IPS DF 6.9 (cell line): ENCODE measurements at regions not wholly inside any gene's neighbourhood (a gene's known extent, or its start where the extent isn't known, plus 50 kb on each side); places are given as distances from the start of the nearest gene placed in this dataset.

Experiments used
- DNase-seq: peaks from one replicate; pipeline ENCODE4 v3.0.0-alpha.2; 2013; ENCODE audit warnings: low read depth, low spot score
- H3K27ac ChIP-seq: one replicate; pipeline ENCODE4 v1.5.1; 2013; ENCODE audit warnings: low read length, control low read depth
- H3K27me3 ChIP-seq: 2 replicates; pipeline ENCODE4 v1.6.1; 2013; ENCODE audit warnings: mild to moderate bottlenecking, low read length; ENCODE audit not compliant: control insufficient read depth, insufficient read depth
- H3K36me3 ChIP-seq: 2 replicates; pipeline ENCODE4 v1.6.1; 2013; ENCODE audit warnings: low read length; ENCODE audit not compliant: control insufficient read depth, insufficient read depth
- H3K4me1 ChIP-seq: 2 replicates; pipeline ENCODE4 v1.6.1; 2013; ENCODE audit warnings: low read length; ENCODE audit not compliant: control insufficient read depth, insufficient read depth
- H3K4me3 ChIP-seq: 2 replicates; pipeline ENCODE4 v1.5.1; 2013; ENCODE audit warnings: mild to moderate bottlenecking, low read length
- H3K9me3 ChIP-seq: 2 replicates; pipeline ENCODE4 v1.6.1; 2013; ENCODE audit warnings: low read length, inconsistent platforms; ENCODE audit not compliant: control insufficient read depth, insufficient read depth
- WGBS: extraction: QIAGEN DNeasy Blood & Tissue Kit; methylation state at CpG from one replicate; pipeline ENCODE4 v1.1.7; 2013; ENCODE audit warnings: mixed read lengths, missing lambda C conversion rate; ENCODE audit not compliant: insufficient read length, insufficient coverage; 5-methylcytosine and 5-hydroxymethylcytosine counted together

GRCh38 chr16:6884002-6884401 lies 448.6 kb upstream of the RBFOX1 start:
- Histone ChIP-seq H3K27me3 (no peaks in the 10 kb centered on the region), H3K27ac (no peak overlapping the region), H3K36me3 (no peaks in the 10 kb centered on the region), H3K4me3 (no peak overlapping the region), H3K4me1 (no peaks in the 10 kb centered on the region), H3K9me3 (peaks cover 8% of the 10 kb centered on the region)
- DNase-seq: no peak
- WGBS: no CpG with 5 or more reads among the region's 7 CpGs

GRCh38 chr16:6880263-6880662 lies 452.4 kb upstream of the RBFOX1 start:
- Histone ChIP-seq H3K4me1 (no peaks in the 10 kb centered on the region), H3K9me3 (peaks cover 10% of the 10 kb centered on the region), H3K4me3 (no peak overlapping the region), H3K36me3 (no peaks in the 10 kb centered on the region), H3K27ac (no peak overlapping the region), H3K27me3 (no peaks in the 10 kb centered on the region)
- no CpG with 5 or more reads among the region's 4 CpGs for WGBS
- no peak for DNase-seq

- no peak overlapping the region for H3K4me3 ChIP-seq
These were observed 468.0 kb upstream of the RBFOX1 start for GRCh38 chr16:6864671-6865070.

GRCh38 chr16:6864244-6864643 lies 468.4 kb upstream of the RBFOX1 start:
- WGBS: 100% methylated on average over 2 of the region's 4 CpGs

More at GRCh38 chr16:6864671-6865070, 468.0 kb upstream of the RBFOX1 start:
- Histone ChIP-seq H3K4me1 (no peaks in the 10 kb centered on the region), H3K9me3 (peaks cover 3% of the 10 kb centered on the region), H3K27me3 (no peaks in the 10 kb centered on the region), H3K27ac (no peak overlapping the region), H3K36me3 (no peaks in the 10 kb centered on the region)
- WGBS: no CpG with 5 or more reads among the region's 5 CpGs
- DNase-seq: no peak

GRCh38 chr16:6863135-6863534 lies 469.5 kb upstream of the RBFOX1 start:
- DNase-seq: no peak
- H3K4me1 ChIP-seq: no peaks in the 10 kb centered on the region
- H3K9me3 ChIP-seq: peaks cover 3% of the 10 kb centered on the region; the same call in 1 of the 2 replicates
- no peak overlapping the region for H3K27ac ChIP-seq
- no peak overlapping the region for H3K4me3 ChIP-seq
- no peaks in the 10 kb centered on the region for H3K27me3 ChIP-seq
- H3K36me3 ChIP-seq: no peaks in the 10 kb centered on the region
- WGBS: no CpG with 5 or more reads among the region's 2 CpGs

More at GRCh38 chr16:6864244-6864643, 468.4 kb upstream of the RBFOX1 start:
- Histone ChIP-seq H3K4me1 (no peaks in the 10 kb centered on the region), H3K27ac (no peak overlapping the region), H3K27me3 (no peaks in the 10 kb centered on the region), H3K36me3 (no peaks in the 10 kb centered on the region), H3K4me3 (no peak overlapping the region), H3K9me3 (peaks cover 3% of the 10 kb centered on the region)
- DNase-seq: no peak

- Histone ChIP-seq H3K4me1 (no peaks in the 10 kb centered on the region), H3K36me3 (no peaks in the 10 kb centered on the region), H3K27ac (no peak overlapping the region), H3K4me3 (no peak overlapping the region), H3K27me3 (no peaks in the 10 kb centered on the region), H3K9me3 (peaks cover 3% of the 10 kb centered on the region; the same call in 1 of the 2 replicates)
- no peak for DNase-seq
- WGBS: no CpG with 5 or more reads among the region's 6 CpGs
These were observed 470.7 kb upstream of the RBFOX1 start for GRCh38 chr16:6861815-6862477.

- no peaks in the 10 kb centered on the region for H3K27me3 ChIP-seq
- peaks cover 3% of the 10 kb centered on the region; the same call in 1 of the 2 replicates for H3K9me3 ChIP-seq
- no peak for DNase-seq
- no CpG with 5 or more reads among the region's 8 CpGs for WGBS
- no peak overlapping the region for H3K27ac ChIP-seq
- H3K4me1 ChIP-seq: no peaks in the 10 kb centered on the region
- H3K4me3 ChIP-seq: no peak overlapping the region
- H3K36me3 ChIP-seq: no peaks in the 10 kb centered on the region
These were observed 471.4 kb upstream of the RBFOX1 start for GRCh38 chr16:6861135-6861814.

GRCh38 chr16:6857575-6857974 lies 475.1 kb upstream of the RBFOX1 start:
- Histone ChIP-seq H3K4me1 (no peaks in the 10 kb centered on the region), H3K27me3 (no peaks in the 10 kb centered on the region), H3K36me3 (no peaks in the 10 kb centered on the region), H3K9me3 (peaks cover 9% of the 10 kb centered on the region), H3K27ac (no peak overlapping the region), H3K4me3 (no peak overlapping the region)
- DNase-seq: no peak
- WGBS: no CpG with 5 or more reads among the region's 5 CpGs

- DNase-seq: no peak
- Histone ChIP-seq H3K27me3 (no peaks in the 10 kb centered on the region), H3K36me3 (no peaks in the 10 kb centered on the region), H3K9me3 (peaks cover 8% of the 10 kb centered on the region), H3K4me1 (no peaks in the 10 kb centered on the region), H3K27ac (no peak overlapping the region), H3K4me3 (no peak overlapping the region)
- WGBS: no CpG with 5 or more reads among the region's 5 CpGs
These were observed 476.1 kb upstream of the RBFOX1 start for GRCh38 chr16:6856578-6856977.

- Histone ChIP-seq H3K36me3 (no peaks in the 10 kb centered on the region), H3K4me3 (no peak overlapping the region), H3K4me1 (no peaks in the 10 kb centered on the region), H3K9me3 (peaks cover 11% of the 10 kb centered on the region), H3K27ac (no peak overlapping the region), H3K27me3 (no peaks in the 10 kb centered on the region)
- WGBS: no CpG with 5 or more reads among the region's 6 CpGs
- no peak for DNase-seq
These were observed 479.1 kb upstream of the RBFOX1 start for GRCh38 chr16:6853565-6853964.
